Activated CD4-positive, alpha-beta memory T cell treated with anti-CD3 and anti-CD28 coated beads for 36 hours (primary cell): ENCODE measurements at regions not wholly inside any gene's neighbourhood (a gene's known extent, or its start where the extent isn't known, plus 50 kb on each side); places are given as distances from the start of the nearest gene placed in this dataset.

Experiments used
- CTCF ChIA-PET: fragments of 350-600 bp; sonication (Branson Sonifier 250); formaldehyde crosslinking; loops from one replicate; lab custom pipeline; 2021; ENCODE audit warnings: antibody characterized with exemption, inconsistent platforms; lab: Charles Lee
- POLR2A ChIA-PET: fragments of 350-600 bp; sonication (Branson Sonifier 250); formaldehyde crosslinking; loops from one replicate; lab custom pipeline; 2021; ENCODE audit warnings: antibody characterized with exemption; lab: Charles Lee
- DNase-seq: peaks from one replicate; pipeline ENCODE4 v3.0.0-alpha.2; 2020
- H3K27ac Mint-ChIP-seq: one replicate; pipeline ENCODE4 v1.8.0; 2021; ENCODE audit warnings: mixed read lengths
- H3K27me3 Mint-ChIP-seq: one replicate; pipeline ENCODE4 v1.8.0; 2021; ENCODE audit warnings: mixed read lengths
- H3K36me3 Mint-ChIP-seq: one replicate; pipeline ENCODE4 v1.8.0; 2021; ENCODE audit warnings: mixed read lengths
- H3K4me1 Mint-ChIP-seq: one replicate; pipeline ENCODE4 v1.8.0; 2021; ENCODE audit warnings: low read depth, mixed read lengths
- H3K4me3 Mint-ChIP-seq: one replicate; pipeline ENCODE4 v1.8.0; 2021; ENCODE audit warnings: mild to moderate bottlenecking, mixed read lengths
- H3K9me3 Mint-ChIP-seq: one replicate; pipeline ENCODE4 v1.8.0; 2021; ENCODE audit warnings: mixed read lengths
- intact Hi-C: fragments of 100-400 bp; cut with micrococcal nuclease; formaldehyde crosslinking; loops from one replicate; pipeline ENCODE4 v1.15.1; 2023

- ChIA-PET CTCF (interaction anchor here (0.9 to 2.3 kb wide), 2 partner anchors 69 to 129 kb away, joined by 3 to 8 read pairs; no protein-coding TSS in a partner anchor), POLR2A (no interaction called here)
- no peaks in the 10 kb centered on the region for H3K9me3 Mint-ChIP-seq
- intact Hi-C loops = no loop called here
- H3K27me3 Mint-ChIP-seq = peaks cover 3% of the 10 kb centered on the region
- DNase-seq = no peak
- H3K4me3 Mint-ChIP-seq = no peak overlapping the region
- H3K4me1 Mint-ChIP-seq = no peaks in the 10 kb centered on the region
- H3K27ac Mint-ChIP-seq = no peak overlapping the region
- no peaks in the 10 kb centered on the region for H3K36me3 Mint-ChIP-seq
Measured at GRCh38 chr1:203573730-203574129, 52.9 kb upstream of the ATP2B4 start.
